GM21825 (cell line): ENCODE measurements at regions not wholly inside any gene's neighbourhood (a gene's known extent, or its start where the extent isn't known, plus 50 kb on each side); places are given as distances from the start of the nearest gene placed in this dataset.
"Not testable (repeated sequence)": the region's sequence is repeated elsewhere in the genome, so short reads cannot be mapped to it uniquely, and the experiment has no call there.

Experiments
- ATAC-seq: cut with Tn5 transposase; IDR thresholded peaks from one replicate; pipeline ENCODE4 v1.9.1; 2021; ENCODE audit warnings: mild to moderate bottlenecking, moderate library complexity; ENCODE audit not compliant: unreplicated experiment

DNA sequence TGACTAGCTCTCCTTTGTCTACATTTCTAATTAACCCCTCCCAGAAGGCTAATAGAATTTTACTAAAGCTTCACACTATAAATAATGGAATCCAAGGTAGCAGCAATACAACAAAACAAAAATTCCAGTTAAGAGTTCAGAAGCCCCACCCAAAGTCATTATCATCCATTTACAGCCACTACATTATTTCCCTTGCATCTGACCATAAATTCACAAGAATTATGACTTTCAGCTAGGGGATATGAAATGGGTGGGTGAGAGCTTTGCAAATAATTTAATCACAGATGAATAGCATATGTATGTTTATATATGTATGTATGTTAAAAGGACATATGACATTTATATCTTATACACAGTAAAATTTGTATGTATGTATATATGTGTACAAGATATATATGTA lies 65.3 kb upstream of the PTGDR start:
- ATAC-seq: no peak

DNA sequence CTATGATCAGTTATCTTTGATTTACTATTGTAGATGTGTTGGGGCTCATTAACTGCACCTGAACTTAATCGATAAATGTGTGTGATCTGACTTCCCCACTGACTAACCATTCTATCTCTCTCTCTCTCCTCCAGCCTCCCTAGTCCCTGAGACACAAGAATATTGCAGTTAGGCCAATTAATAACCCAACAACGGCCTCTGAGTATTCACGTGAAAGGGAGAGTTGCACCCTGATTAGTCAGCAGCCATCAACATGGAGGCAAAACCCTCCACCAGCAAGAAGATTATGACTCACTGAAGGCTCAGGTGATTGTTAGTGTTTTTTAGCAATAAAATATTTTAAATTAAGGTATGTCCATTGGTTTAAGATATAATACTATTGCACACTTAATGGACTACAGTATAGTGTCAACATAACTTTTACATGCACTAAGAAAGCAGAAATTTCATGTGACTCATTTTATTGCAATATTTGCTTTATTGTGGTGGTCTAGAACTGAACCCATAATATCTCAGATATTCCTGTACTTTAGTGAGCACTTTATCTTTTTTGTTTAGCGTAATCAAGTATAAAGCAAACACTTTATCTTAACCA lies 77.1 kb upstream of the PTGDR start:
- ATAC-seq: no peak

DNA sequence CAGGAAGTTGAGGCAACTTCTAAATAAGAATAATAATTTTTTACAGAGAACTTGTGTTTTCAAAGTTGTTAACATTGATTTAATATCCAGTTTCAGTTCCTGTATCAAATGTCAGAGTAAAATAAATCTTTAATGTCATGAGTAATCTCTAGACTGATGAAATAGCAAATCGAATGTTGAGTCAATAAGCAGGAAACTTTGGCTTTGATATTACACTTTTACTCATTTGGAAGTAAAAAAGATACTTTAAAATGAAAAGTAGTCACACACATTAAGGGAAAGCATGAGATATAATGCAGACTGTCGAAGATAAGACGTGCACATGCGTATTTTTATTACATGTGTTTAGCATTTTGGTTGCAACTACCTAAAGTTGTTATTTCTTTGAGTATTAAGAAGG lies 78.2 kb upstream of the PTGDR start:
- ATAC-seq: no peak

DNA sequence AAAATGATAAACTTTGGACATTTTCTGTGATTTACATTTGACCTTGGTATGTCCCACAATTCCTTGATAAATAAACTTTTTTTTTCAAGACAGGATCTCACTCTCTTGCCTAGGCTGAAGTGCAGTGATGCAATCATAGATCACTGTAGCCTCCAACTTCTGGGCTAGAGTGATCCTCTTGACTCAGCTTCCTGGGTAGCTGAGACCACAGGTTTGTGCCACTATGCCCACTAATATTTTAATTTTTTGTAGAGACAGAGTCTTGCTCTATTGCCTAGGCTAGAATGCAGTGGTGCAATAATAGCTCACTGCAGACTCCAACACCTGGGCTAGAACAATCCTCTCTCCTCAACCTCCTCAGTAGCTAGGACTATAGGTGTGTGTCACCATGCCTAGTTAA lies 79.1 kb upstream of the PTGDR start:
- ATAC-seq: no peak

- no peak for ATAC-seq
These were observed 82.3 kb upstream of the PTGDR start for GRCh38 chr14:52185178-52185577.

DNA sequence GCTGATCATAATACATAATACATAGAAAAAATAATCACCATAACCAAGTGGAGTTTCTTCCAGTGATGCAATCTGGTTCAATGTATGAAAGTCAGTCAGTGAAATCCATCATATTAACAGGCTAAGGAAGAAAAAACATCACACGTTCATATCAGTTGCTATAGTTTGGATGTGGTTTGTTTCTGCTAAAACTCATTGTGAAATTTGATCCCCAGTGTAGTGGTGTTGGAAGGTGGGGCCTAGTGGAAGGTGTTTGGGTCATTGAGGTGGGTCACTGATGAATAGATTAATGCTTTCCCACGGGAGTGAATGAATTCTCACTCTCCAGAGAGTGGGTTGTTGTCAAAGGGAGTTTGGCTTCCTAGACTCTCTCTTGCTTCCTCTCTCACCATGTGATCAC lies 84.6 kb upstream of the PTGDR start:
- no peak for ATAC-seq

DNA sequence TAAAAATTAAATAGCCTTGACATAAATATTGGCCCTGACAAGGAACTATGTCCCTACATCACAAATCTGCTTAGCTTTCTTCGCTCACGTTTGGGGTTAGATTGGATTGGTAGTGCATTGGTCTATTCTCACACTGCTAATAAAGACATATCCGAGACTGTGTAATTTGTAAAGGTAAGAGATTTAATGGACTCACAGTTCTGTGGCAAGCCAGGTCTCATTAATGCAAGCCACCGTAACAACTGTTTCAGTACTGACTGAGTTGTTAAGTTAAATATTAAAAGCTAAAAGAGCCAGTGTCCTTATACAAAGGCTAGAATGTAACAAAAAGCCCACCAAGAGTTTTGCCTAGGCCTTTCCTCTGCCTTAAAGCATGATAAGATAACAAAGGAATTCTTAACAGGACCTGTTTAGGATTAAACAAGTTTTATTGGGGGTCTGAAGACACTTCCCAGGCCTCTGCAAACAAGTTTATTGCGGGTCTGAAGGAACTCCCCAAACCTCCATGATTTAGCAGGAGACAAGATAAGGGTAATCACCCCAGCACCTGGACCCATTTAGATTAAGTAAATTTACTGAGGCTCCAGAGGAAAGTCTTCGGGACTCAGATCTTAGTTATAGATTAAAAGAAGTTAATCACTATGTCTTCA lies 88.2 kb upstream of the PTGDR start:
- no peak for ATAC-seq

GRCh38 chr14:52175982-52176502 lies 91.5 kb upstream of the PTGDR start:
- ATAC-seq: peak; percentile 92

DNA sequence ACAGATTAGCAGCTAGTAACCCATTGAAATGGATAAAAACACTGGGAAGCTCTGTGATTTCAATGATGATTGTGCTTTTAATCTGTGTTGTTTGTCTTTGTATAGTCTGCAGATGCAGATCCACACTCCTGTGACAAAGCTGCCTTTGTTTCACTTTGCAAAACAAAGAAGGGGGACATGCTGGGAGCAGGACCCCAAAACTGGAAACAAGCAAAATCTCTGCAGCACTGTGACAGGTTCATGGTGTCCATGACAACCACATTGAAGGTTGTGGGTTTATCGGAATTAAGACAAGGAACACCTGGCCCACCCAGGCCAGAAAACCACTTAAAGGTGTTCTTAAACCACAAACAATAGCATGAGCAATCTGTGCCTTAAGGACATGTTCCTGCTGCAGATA lies 95.6 kb upstream of the PTGDR start:
- not testable (repeated sequence) for ATAC-seq

GRCh38 chr14:52166822-52167221 lies 98.0 kb upstream of the NID2 start:
- no peak for ATAC-seq

DNA sequence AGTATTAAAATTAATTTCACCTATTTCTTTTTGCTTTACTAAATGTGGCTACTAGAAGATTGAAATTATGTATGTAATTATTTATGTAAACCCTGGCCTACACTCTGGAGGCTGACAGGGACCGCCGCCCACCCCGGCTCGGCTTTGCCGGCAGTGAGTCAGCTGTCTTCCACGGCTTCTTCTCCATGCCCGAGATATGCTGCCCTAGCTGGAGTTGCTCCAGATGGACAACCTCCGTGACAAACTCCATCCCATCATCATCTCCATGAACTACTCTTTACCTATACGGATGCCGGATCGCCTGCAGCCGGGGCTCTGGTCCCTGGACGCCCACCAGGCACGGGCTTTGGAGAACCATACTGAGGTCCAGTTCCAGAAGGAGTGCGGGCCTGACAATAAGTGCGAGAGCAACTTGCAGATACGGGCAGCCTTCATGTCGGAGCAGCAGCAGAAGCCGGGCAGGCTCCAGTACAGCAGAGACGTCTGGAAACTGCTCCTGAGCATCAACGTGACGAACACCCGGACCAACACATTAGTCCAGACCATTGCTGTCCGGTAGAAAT lies 86.9 kb upstream of the NID2 start:
- ATAC-seq: no peak

DNA sequence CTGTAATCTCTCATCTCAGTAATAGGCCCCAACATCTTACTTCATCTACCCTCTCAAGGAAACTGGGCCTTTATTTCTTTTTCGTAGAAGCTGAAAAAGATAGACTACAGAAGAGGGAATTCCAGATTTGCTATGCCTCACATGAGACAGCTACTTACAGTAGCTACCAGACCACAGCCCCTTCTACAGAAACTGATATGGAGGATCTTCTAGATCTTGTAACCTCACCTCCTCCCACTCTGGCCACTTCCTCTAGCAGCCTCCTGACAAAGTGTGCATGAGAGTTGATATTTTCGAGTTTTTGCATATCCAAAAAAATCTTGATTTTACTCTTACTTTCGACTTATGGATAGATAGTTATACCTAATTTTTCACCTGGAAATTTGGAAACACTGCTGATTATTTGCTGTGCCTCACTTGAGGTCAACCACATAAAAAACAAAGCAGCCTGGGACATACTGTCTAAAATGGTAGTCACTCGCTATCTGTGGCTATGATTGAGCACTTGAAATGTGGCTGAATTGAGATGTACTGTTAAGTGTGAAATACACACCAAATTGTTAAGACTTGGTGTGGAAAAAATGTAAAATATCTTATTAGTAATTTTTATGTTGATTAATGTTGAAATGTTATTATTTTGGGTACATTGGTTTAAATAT lies 86.3 kb upstream of the NID2 start:
- no peak for ATAC-seq

DNA sequence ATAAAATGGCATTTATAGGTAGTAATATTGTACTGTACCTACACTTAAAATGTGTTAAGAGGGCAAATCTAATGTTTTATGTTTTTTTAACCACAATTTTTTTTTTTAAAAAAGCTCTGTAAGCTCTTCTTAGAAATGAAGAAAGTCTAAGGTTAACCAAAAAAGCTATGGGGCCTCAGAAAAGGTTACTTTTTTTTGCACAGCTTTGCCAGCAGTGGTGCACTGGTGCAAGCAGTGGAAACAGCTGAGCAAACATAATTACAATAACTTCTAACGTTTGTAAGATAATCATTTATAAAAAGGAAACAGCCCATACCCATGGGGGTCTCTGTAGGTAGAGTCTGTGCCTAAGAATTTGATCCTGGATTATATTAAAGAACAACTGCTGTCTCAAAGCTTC lies 85.1 kb upstream of the NID2 start:
- no peak for ATAC-seq

- ATAC-seq: no peak
These were observed 81.3 kb upstream of the NID2 start for GRCh38 chr14:52150162-52150561.

- ATAC-seq: no peak
These were observed 79.5 kb upstream of the NID2 start for GRCh38 chr14:52148371-52148770.

- no peak for ATAC-seq
These were observed 77.6 kb upstream of the NID2 start for GRCh38 chr14:52146504-52146903.

GRCh38 chr14:52144099-52144498 lies 75.2 kb upstream of the NID2 start:
- not testable (repeated sequence) for ATAC-seq

- ATAC-seq: no peak
These were observed 73.6 kb upstream of the NID2 start for GRCh38 chr14:52142504-52142903.

DNA sequence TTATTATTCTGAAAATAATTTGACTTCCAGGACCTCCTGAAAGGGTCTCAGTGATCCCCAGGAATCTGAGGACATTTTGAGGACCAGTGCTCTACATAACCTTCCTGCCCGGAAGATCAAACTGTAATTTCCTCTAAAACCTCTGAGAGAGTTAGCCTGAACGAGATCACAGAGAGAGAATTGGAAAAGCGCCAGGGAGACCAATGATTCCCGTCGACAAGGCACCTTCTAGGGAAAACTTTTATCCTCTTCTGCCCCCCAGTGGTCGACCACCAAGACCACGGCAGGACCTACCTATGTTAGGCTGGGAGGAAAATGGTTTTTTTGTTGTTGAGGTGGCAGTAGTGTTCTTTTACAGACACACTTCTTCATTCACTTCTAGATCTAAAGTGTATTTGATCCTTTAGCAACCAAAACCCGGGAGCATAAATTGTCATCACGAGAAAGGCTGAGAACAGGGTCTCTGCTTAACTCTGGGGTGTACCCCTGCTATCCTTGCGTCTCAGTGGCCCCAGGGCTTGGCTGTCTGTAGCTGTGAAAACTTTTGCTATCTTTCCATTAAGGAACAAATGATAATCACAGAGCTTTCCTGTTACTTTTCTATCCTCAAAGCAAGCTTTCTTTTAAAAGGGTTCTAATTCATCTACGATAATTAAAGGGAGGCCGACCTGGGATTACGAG lies 62.9 kb upstream of the NID2 start:
- ATAC-seq: no peak

DNA sequence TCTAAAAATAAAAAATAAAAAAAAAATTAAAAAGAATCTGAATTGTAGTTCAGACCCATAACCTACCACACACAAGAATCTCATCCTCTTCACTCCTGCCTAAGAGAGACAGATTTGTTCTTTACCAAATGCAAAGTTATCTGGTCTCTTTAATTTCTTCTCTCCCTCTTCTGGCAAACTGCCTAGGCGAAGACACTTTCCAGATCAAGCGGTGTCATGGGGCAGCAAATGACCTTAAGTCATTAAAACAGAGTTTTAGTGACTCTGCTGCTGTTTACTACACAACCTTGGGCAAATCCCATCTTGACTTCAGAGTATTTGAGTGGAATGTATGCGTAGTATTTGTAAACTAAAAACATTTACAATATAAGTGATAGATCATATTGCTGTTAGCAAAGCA lies 60.9 kb upstream of the NID2 start:
- no peak for ATAC-seq

DNA sequence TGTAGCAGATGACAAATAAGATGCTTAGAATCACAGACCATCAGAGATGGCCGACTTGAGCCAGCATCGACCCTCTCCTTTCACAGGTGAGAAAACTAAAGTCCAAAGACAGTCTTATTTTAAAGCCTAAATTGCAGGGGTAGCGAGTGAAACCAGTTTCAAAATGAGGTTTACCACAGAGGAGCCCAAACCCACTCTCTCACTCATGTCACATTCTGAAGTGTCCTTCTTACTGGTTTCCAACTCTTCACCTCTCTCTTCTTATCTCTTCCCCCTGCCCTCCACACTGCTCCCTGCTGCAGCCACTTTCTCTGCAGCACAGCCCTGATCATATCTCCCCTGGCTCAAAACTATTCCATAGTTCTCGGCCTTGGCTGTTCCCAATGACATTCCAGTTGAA lies 57.0 kb upstream of the NID2 start:
- no peak for ATAC-seq
